Esophagus (tissue), 2 donors: ENCODE measurements at regions not wholly inside any gene's neighbourhood (a gene's known extent, or its start where the extent isn't known, plus 50 kb on each side); places are given as distances from the start of the nearest gene placed in this dataset.

ENCODE experiments used
- H3K27ac ChIP-seq, 2 donors: one replicate each; pipeline ENCODE4 v1.5.1; 2013; ENCODE audit warnings: low read depth in 2 of 2, mild to moderate bottlenecking in 2 of 2, inconsistent platforms in 1 of 2, low read length in 1 of 2, moderate library complexity in 1 of 2
- H3K27me3 ChIP-seq, 2 donors: one replicate each; pipeline ENCODE4 v1.6.1; 2013; ENCODE audit warnings: low read length in 2 of 2, control low read depth in 1 of 2, mild to moderate bottlenecking in 1 of 2; ENCODE audit not compliant: insufficient read depth in 2 of 2, control insufficient read depth in 1 of 2
- H3K36me3 ChIP-seq, 2 donors: one replicate each; pipeline ENCODE4 v1.6.1; 2013; ENCODE audit warnings: low read length in 1 of 2; ENCODE audit not compliant: control insufficient read depth in 2 of 2, insufficient read depth in 2 of 2
- H3K4me1 ChIP-seq, 2 donors: one replicate each; pipeline ENCODE4 v1.6.1; 2013; ENCODE audit warnings: low read length in 1 of 2; ENCODE audit not compliant: control insufficient read depth in 2 of 2, insufficient read depth in 2 of 2
- H3K4me3 ChIP-seq, 2 donors: one replicate each; pipeline ENCODE4 v1.5.1; 2013; ENCODE audit warnings: low read length in 2 of 2, mild to moderate bottlenecking in 2 of 2, low read depth in 1 of 2, moderate library complexity in 1 of 2
- H3K9me3 ChIP-seq, 2 donors: one replicate each; pipeline ENCODE4 v1.6.1; 2013; ENCODE audit warnings: mild to moderate bottlenecking in 2 of 2, low read depth in 1 of 2, low read length in 1 of 2, moderate library complexity in 1 of 2; ENCODE audit not compliant: control insufficient read depth in 2 of 2, insufficient read depth in 1 of 2
- WGBS, 2 donors: extraction: QIAGEN DNeasy Blood & Tissue Kit; methylation state at CpG; one replicate each; pipeline ENCODE4 v1.1.7; 2013; 5-methylcytosine and 5-hydroxymethylcytosine counted together
- donor health status: healthy with polysubstance abuse.
- donor health status: Bipolar disorder and iron deficiency.

- Histone ChIP-seq H3K36me3 (no peaks in the 10 kb centered on the region), H3K4me1 (no peaks in the 10 kb centered on the region), H3K4me3 (no peak overlapping the region), H3K9me3 (no peaks in the 10 kb centered on the region), H3K27ac (no peak overlapping the region), H3K27me3 (no peaks in the 10 kb centered on the region)
Measured at GRCh38 chr3:176723758-176724393, 473.4 kb downstream of the TBL1XR1 start.

GRCh38 chr3:176714034-176714433 is 483.2 kb downstream of the TBL1XR1 start:
- WGBS, 2 donors, result 69 to 77% methylated on average over 3 of the region's 3 CpGs
- no peak overlapping the region for H3K4me3 ChIP-seq
- no peaks in the 10 kb centered on the region for H3K9me3 ChIP-seq
- H3K27me3 ChIP-seq, result no peaks in the 10 kb centered on the region
- no peaks in the 10 kb centered on the region for H3K36me3 ChIP-seq
- H3K4me1 ChIP-seq, result no peaks in the 10 kb centered on the region
- no peak overlapping the region for H3K27ac ChIP-seq

DNA sequence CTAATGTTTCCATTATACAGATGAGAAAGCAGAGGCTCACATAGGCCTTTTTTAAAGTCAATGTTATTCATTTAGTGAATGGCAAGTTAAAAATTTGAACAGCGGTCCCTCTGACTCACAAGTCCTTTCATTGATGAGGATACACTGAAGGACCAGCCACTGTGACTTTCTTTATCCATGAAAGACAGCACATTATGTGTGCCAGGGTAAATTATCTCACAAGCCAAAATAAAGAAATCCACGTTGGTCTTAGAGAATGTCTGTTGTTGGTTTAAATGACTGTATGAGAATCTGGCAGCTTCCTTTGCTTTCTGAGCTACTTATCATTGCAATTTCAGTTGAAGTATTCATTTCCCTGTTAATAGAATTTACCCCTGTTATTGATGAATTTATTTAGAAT is 485.1 kb downstream of the TBL1XR1 start:
- 57 to 67% methylated on average over 2 of the region's 2 CpGs for WGBS, 2 donors
- Histone ChIP-seq H3K9me3 (no peaks in the 10 kb centered on the region), H3K27ac (no peak overlapping the region), H3K36me3 (no peaks in the 10 kb centered on the region), H3K27me3 (no peaks in the 10 kb centered on the region), H3K4me3 (no peak overlapping the region), H3K4me1 (no peaks in the 10 kb centered on the region)

- WGBS, 2 donors, result 62 to 64% methylated on average over 4 of the region's 4 CpGs
- H3K4me3 ChIP-seq, result no peak overlapping the region
- no peaks in the 10 kb centered on the region for H3K4me1 ChIP-seq
- H3K27me3 ChIP-seq, result no peaks in the 10 kb centered on the region
- no peaks in the 10 kb centered on the region for H3K9me3 ChIP-seq
- no peaks in the 10 kb centered on the region for H3K36me3 ChIP-seq
- H3K27ac ChIP-seq, result no peak overlapping the region
Measured at GRCh38 chr3:176699288-176699687, 498.0 kb downstream of the TBL1XR1 start.

- no peak overlapping the region for H3K27ac ChIP-seq
- H3K36me3 ChIP-seq, result no peaks in the 10 kb centered on the region
- no peaks in the 10 kb centered on the region for H3K4me1 ChIP-seq
- H3K9me3 ChIP-seq, result no peaks in the 10 kb centered on the region
- 61 to 67% methylated on average over 9 of the region's 9 CpGs for WGBS, 2 donors
- no peaks in the 10 kb centered on the region for H3K27me3 ChIP-seq
- H3K4me3 ChIP-seq, result no peak overlapping the region
Measured at GRCh38 chr3:176697284-176697889, 499.9 kb downstream of the TBL1XR1 start.

DNA sequence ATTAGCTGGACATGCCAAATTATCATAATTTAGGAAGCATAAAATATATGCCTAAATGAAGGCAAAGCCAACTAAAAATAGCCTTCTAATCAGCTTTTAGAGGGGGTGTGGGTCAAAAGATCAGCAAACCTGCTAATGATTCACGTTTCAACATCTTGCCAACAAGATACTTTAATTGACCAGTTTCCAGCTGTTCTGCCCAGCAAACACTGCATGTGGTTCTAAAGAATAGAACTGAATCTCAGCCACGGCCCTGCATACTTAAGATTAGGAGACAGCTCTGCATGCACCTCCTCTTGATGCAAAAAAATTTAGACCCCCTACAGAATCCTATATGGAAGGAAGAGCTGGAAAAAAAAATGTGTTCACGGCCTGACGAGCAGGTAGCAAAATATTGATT is 500.5 kb downstream of the TBL1XR1 start:
- no peaks in the 10 kb centered on the region for H3K4me1 ChIP-seq
- no peak overlapping the region for H3K4me3 ChIP-seq
- H3K27me3 ChIP-seq, result no peaks in the 10 kb centered on the region
- 36 to 54% methylated on average over 4 of the region's 4 CpGs for WGBS, 2 donors
- H3K9me3 ChIP-seq, result no peaks in the 10 kb centered on the region
- H3K36me3 ChIP-seq, result no peaks in the 10 kb centered on the region
- no peak overlapping the region for H3K27ac ChIP-seq

GRCh38 chr3:176692966-176693785 is 504.1 kb downstream of the TBL1XR1 start:
- Histone ChIP-seq H3K9me3 (no peaks in the 10 kb centered on the region), H3K36me3 (no peaks in the 10 kb centered on the region), H3K27ac (no peak overlapping the region), H3K4me3 (no peak overlapping the region), H3K4me1 (no peaks in the 10 kb centered on the region), H3K27me3 (no peaks in the 10 kb centered on the region)
- 91 to 92% methylated on average over 4 of the region's 4 CpGs for WGBS, 2 donors

DNA sequence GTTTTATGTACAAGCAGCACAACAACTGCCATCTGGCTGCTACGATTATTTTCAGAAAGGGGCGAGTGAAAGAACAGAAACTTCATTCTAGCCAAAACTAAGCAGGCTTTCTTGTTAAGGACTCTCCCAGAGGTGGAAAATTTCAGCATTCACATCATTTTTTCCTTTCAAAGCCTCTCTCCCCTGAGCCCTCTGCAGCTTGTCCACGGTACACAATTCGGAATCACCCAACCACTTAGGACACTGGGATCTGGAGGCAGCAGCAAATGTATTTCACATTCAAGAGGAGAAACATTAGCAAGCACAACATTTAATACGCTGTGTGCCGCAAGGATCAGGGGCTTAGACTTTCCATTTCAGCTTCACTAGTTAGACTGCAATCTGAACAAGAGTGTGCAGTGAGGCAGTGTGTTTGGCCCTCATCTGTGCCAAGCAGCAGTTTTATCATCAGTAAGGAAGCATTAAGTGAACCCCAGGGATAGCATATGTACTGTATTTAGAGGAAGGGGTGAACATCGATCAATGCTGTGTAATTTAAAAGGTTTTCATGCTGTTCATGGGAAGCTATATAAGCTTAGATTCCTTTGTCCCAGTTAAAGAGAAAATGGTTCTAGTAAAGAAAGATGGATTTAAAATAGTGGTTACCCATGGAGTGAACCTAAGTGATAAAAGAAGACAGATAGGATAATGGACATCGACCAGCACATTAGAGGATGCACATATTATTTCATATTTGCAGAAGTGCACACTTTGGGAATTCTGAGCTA is 504.9 kb downstream of the TBL1XR1 start:
- WGBS, 2 donors, result 78% methylated on average over 8 of the region's 8 CpGs
- no peaks in the 10 kb centered on the region for H3K4me1 ChIP-seq
- no peaks in the 10 kb centered on the region for H3K9me3 ChIP-seq
- no peaks in the 10 kb centered on the region for H3K27me3 ChIP-seq
- H3K27ac ChIP-seq, result no peak overlapping the region
- no peaks in the 10 kb centered on the region for H3K36me3 ChIP-seq
- H3K4me3 ChIP-seq, result no peak overlapping the region

DNA sequence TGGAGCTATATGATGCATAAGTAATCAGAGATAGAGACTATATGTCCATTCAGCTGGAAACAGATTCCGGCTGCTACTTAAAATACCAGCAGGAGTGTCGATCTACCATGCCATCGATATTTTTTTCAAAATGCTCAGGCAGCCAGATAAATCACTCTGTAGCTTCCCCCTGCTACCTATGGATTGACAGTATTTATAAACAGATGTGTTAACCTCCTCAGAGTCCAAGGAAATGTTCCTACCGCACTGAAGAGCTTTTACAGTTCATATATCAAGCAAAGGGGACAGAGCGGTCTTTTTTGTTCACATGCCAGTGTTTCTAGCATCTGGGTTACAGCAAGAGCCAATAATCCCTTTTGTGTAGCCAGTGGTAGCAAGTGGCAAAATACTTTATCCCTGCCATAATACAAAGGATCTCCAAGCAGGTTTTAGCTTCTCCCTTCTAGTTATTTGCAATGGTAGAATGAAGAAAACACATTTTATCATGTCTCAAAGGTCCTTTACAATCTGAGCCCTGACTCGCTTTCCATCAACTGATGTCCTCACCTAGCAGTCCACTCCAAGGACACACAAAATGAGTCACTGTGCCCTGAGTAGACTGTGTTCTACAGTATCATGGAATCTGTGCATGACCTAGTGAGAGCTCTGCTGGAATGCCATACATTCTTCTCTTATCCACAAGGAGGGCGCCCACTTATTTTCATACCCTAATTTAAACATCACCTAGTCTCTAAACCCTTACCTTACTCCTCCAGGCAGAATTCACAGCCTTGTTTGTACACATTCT is 507.0 kb downstream of the TBL1XR1 start:
- no peaks in the 10 kb centered on the region for H3K4me1 ChIP-seq
- H3K36me3 ChIP-seq, result no peaks in the 10 kb centered on the region
- no peak overlapping the region for H3K4me3 ChIP-seq
- 71% methylated on average over 7 of the region's 7 CpGs for WGBS, 2 donors
- peaks cover 0 to 2% of the 10 kb centered on the region in 2 donors for H3K9me3 ChIP-seq
- H3K27ac ChIP-seq, result no peak overlapping the region
- H3K27me3 ChIP-seq, result no peaks in the 10 kb centered on the region
